ENCODE measurements at regions not wholly inside any gene's neighbourhood (a gene's known extent, or its start where the extent isn't known, plus 50 kb on each side); places are given as distances from the start of the nearest gene placed in this dataset.

DNA sequence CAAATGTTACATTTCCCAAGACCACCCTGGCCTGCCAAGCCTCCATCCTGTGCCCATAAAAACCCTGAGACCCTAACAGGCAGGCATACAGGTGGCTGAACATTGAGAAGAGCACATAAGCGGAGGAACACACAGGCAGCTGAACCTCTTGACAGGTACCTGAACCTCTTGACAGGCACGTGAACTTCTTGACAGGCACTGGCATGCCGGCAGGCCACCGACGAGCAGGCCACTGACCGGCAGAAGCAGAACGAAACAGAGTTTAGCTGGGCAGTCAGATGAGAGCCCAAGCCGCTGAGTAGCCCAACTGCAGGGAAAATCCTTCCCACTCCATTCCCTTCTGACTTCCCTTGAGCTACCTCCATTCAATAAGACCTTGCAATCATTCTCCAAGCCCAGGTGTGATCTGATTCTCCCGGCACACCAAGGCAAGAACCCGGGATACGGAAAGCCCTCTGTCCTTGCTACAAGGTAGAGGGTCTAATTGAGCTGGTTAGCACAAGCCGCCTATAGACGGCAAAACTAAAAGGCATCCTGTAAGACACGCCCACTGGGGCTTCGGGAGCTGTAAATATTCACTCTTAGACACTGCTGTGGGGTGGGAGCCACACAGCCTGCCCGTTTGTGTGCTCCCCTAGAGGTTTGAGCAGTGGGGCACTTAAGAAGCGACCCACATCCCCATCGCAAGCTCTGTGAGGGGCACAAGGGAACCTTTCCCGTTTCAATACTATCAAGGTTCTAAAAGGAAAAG, 2613.9 kb upstream of the PCDH20 start:
- Mint-ChIP-seq H3K9me3 (ENCODE audit: low read depth) (no peaks in the 10 kb centered on the region), H3K27me3 (peaks cover 2% of the 10 kb centered on the region), H3K36me3 (ENCODE audit: insufficient read depth) (no peaks in the 10 kb centered on the region), H3K27ac (no peak overlapping the region), H3K4me3 (ENCODE audit: low read depth) (no peak overlapping the region), H3K4me1 (ENCODE audit: low read depth) (peaks cover 15% of the 10 kb centered on the region)
- no peak for DNase-seq (ENCODE audit: low spot score, unreplicated experiment)
- TF ChIP-seq, protein P1, sequence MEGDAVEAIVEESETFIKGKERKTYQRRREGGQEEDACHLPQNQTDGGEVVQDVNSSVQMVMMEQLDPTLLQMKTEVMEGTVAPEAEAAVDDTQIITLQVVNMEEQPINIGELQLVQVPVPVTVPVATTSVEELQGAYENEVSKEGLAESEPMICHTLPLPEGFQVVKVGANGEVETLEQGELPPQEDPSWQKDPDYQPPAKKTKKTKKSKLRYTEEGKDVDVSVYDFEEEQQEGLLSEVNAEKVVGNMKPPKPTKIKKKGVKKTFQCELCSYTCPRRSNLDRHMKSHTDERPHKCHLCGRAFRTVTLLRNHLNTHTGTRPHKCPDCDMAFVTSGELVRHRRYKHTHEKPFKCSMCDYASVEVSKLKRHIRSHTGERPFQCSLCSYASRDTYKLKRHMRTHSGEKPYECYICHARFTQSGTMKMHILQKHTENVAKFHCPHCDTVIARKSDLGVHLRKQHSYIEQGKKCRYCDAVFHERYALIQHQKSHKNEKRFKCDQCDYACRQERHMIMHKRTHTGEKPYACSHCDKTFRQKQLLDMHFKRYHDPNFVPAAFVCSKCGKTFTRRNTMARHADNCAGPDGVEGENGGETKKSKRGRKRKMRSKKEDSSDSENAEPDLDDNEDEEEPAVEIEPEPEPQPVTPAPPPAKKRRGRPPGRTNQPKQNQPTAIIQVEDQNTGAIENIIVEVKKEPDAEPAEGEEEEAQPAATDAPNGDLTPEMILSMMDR (IDR thresholded peaks at IDR 0.05; ENCODE audit: unreplicated experiment): no peak

DNA sequence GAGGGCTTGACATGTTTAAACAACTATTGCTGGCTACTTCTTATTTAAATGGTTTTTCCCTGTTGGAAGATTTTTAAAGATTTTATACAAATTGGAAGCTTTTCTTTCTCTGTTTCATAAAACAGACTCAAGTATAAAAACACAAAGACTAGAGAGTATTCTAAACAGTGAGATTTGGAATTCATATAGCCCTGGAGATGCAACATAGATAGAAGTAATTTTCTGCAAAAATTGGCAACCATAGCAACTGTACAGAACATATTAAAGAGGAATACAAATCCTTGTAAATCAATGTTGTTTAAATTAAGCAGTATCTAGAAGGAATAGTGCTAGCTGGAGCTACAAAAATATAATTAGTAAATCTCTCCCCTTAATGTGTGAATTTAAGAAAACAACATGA, 2612.9 kb upstream of the PCDH20 start:
- Mint-ChIP-seq H3K36me3 (ENCODE audit: insufficient read depth) (no peaks in the 10 kb centered on the region), H3K4me1 (ENCODE audit: low read depth) (peaks cover 7% of the 10 kb centered on the region), H3K9me3 (ENCODE audit: low read depth) (no peaks in the 10 kb centered on the region), H3K4me3 (ENCODE audit: low read depth) (no peak overlapping the region), H3K27ac (no peak overlapping the region), H3K27me3 (peaks cover 2% of the 10 kb centered on the region)
- TF ChIP-seq, protein P1 (IDR thresholded peaks at IDR 0.05; ENCODE audit: unreplicated experiment): no peak
- no peak for DNase-seq (ENCODE audit: low spot score, unreplicated experiment)

DNA sequence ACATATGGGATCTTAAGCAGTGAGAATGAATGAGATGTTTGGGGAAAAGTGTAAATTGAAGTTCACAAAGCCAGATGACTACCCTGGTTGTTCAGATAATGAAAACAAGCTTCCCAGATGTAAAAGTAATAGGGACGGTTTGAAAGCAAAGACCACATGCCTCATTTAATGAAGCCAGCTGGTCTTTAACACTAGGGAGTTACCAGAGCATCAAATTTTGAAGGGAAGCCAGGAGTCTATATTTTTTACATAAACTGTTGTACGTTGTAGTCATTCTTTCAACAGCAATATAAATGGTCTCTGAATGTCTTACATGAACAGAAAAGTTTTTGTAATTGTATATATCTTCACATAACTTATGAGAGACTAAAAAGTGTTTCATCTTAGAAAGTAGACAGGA, 2604.5 kb upstream of the PCDH20 start:
- Mint-ChIP-seq H3K27ac (no peak overlapping the region), H3K36me3 (ENCODE audit: insufficient read depth) (no peaks in the 10 kb centered on the region), H3K4me1 (ENCODE audit: low read depth) (no peaks in the 10 kb centered on the region), H3K27me3 (no peaks in the 10 kb centered on the region), H3K4me3 (ENCODE audit: low read depth) (no peak overlapping the region), H3K9me3 (ENCODE audit: low read depth) (no peaks in the 10 kb centered on the region)
- TF ChIP-seq, protein P1 (IDR thresholded peaks at IDR 0.05; ENCODE audit: unreplicated experiment): no peak
- no peak for DNase-seq (ENCODE audit: low spot score, unreplicated experiment)

DNA sequence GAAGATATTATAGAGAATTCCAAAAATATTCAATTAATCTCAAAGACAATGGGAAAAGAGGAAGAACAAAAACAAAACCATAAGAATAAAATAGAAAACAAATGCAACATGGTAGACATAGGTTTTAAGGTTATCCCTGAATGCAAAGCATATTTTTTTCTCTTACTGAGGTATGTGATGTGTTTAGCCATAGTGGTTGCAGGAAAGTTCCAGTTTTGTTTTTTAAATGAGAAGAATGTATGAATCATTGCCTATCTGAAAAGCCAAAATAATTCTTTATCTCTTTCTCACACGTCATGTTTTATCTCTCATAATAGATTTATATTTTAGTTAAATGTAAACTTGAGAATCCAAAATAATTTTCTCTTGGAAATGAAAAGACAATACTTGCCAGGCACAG, 2591.7 kb upstream of the PCDH20 start:
- DNase-seq (ENCODE audit: low spot score, unreplicated experiment): no peak
- Mint-ChIP-seq H3K27ac (no peak overlapping the region), H3K27me3 (no peaks in the 10 kb centered on the region), H3K4me1 (ENCODE audit: low read depth) (no peaks in the 10 kb centered on the region), H3K36me3 (ENCODE audit: insufficient read depth) (no peaks in the 10 kb centered on the region), H3K4me3 (ENCODE audit: low read depth) (no peak overlapping the region), H3K9me3 (ENCODE audit: low read depth) (no peaks in the 10 kb centered on the region)
- TF ChIP-seq, protein P1 (IDR thresholded peaks at IDR 0.05; ENCODE audit: unreplicated experiment): no peak

DNA sequence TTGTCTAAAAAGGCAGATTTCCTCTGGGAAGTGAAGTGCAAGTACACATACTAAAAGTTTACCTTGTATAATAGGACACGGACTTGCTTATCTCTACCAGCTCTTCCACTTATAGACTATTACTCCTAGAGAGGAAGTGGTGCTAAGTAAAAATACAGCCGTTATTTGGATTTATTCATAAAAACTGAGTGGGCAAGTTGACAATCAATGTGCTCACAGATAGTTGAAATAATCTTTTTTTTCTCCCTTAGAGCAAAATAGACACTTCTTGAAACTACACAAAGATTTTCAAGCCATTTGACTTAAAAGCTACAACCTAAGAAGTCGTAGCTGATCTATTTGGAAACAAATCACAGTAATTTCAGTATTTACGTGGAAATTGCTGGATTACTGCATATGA, 2584.7 kb upstream of the PCDH20 start:
- TF ChIP-seq, protein P1 (IDR thresholded peaks at IDR 0.05; ENCODE audit: unreplicated experiment): no peak
- Mint-ChIP-seq H3K27ac (no peak overlapping the region), H3K4me3 (ENCODE audit: low read depth) (no peak overlapping the region)

More for the DNA sequence above, 2584.7 kb upstream of the PCDH20 start:
- no peak for DNase-seq (ENCODE audit: low spot score, unreplicated experiment)
- Mint-ChIP-seq H3K9me3 (ENCODE audit: low read depth) (no peaks in the 10 kb centered on the region), H3K4me1 (ENCODE audit: low read depth) (no peaks in the 10 kb centered on the region), H3K36me3 (ENCODE audit: insufficient read depth) (no peaks in the 10 kb centered on the region), H3K27me3 (no peaks in the 10 kb centered on the region)
